ENCODE measurements at regions not wholly inside any gene's neighbourhood (a gene's known extent, or its start where the extent isn't known, plus 50 kb on each side); places are given as distances from the start of the nearest gene placed in this dataset.

DNA sequence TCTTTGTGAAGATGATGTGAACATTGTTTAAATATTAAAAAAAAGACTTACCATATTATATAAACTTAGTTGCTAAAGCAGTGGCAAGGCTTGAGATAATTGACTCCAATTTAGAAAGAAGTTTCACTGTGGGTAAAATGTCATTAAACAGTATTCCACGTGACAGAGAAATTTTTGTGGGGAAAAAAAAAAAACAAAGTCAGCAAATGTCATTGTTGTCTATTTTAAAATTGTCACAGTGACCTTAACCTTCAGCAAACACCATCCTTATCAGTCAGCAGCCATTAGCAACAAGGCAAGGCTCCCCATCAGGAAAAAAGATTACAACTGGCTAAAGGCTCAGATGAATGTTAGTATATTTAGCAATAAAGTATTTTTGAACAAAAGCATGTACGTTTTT is 99.3 kb upstream of the CDH18 start:
- Histone ChIP-seq H2BK12ac (ENCODE audit: insufficient read length, low read depth, low read length) (no peak overlapping the region), H2BK15ac (ENCODE audit: low read depth, low read length) (no peak overlapping the region), H2BK20ac (ENCODE audit: low read depth, low read length, poor library complexity, severe bottlenecking) (no peak overlapping the region), H3K79me2 (ENCODE audit: insufficient read depth, low read length) (no peaks in the 10 kb centered on the region), H3K9ac (ENCODE audit: extremely low read depth, insufficient read length, low read length) (no peak overlapping the region), H2BK5ac (ENCODE audit: insufficient read length, low read length) (no peak overlapping the region), H3K27ac (ENCODE audit: insufficient read length, low read depth, low read length) (no peak overlapping the region), H3T11ph (ENCODE audit: low read length) (no peak overlapping the region), H3K9me3 (ENCODE audit: control insufficient read depth, low read depth, low read length) (no peaks in the 10 kb centered on the region), H2AK5ac (ENCODE audit: insufficient read length, low read length) (no peak overlapping the region), H4K8ac (replicated peaks; ENCODE audit: insufficient read length, low read depth, low read length) (no peak overlapping the region), H3K23me2 (ENCODE audit: insufficient read length, low read depth, low read length, poor library complexity, severe bottlenecking) (no peaks in the 10 kb centered on the region), H3K14ac (ENCODE audit: insufficient read depth, low read length) (no peak overlapping the region), H3K23ac (ENCODE audit: insufficient read length, low read depth, low read length) (no peak overlapping the region), H3K4me2 (ENCODE audit: insufficient read depth, insufficient read length, low read length) (no peak overlapping the region), H3K56ac (ENCODE audit: insufficient read length, low read depth, low read length) (no peak overlapping the region), H4K20me1 (ENCODE audit: control insufficient read depth, insufficient read depth, insufficient read length) (no peaks in the 10 kb centered on the region), H4K5ac (ENCODE audit: insufficient read length, low read depth, low read length) (no peak overlapping the region), H3K18ac (ENCODE audit: insufficient read length, low read depth, low read length) (no peak overlapping the region), H2AFZ (ENCODE audit: low read length) (no peak overlapping the region), H3K27me3 (ENCODE audit: insufficient read depth, low read length) (no peaks in the 10 kb centered on the region), H3K4me1 (ENCODE audit: insufficient read depth, low read length) (no peaks in the 10 kb centered on the region), H3K79me1 (ENCODE audit: insufficient read depth, low read depth, low read length, poor library complexity, severe bottlenecking) (no peaks in the 10 kb centered on the region), H3K4ac (ENCODE audit: low read depth, low read length) (no peak overlapping the region), H4K91ac (ENCODE audit: insufficient read length, low read depth, low read length) (no peak overlapping the region), H2BK120ac (ENCODE audit: low read depth, low read length, poor library complexity, severe bottlenecking) (no peak overlapping the region)
- H3K27ac Mint-ChIP-seq, result no peak overlapping the region
- no peaks in the 10 kb centered on the region for H3K4me1 Mint-ChIP-seq
- peaks cover 16 to 19% of the 10 kb centered on the region in 2 experiments; a peak in 4 of 5 replicates for H3K9me3 Mint-ChIP-seq
- no peak overlapping the region for H3K4me3 Mint-ChIP-seq
- peaks cover 7 to 22% (median 12%) of the 10 kb centered on the region in 3 experiments; a peak in 6 of 7 replicates for H3K36me3 Mint-ChIP-seq (ENCODE audit: insufficient read depth in 1 of 3, low read depth in 3 of 3)
- no CpG with 5 or more reads among the region's 2 CpGs for WGBS (ENCODE audit: extremely low coverage, insufficient read length, low lambda C conversion rate)
- no peak for DNase-seq
- no peaks in the 10 kb centered on the region for H3K27me3 Mint-ChIP-seq (ENCODE audit: low read depth)
- TF ChIP-seq CTCF (conservative IDR thresholded peaks at IDR 0.05), result no peak
